CD14-positive monocyte (primary cell): ENCODE measurements at regions not wholly inside any gene's neighbourhood (a gene's known extent, or its start where the extent isn't known, plus 50 kb on each side); places are given as distances from the start of the nearest gene placed in this dataset.

ENCODE experiments used
- DNase-seq, 3 donors: peaks; one replicate each; pipeline ENCODE4 v3.0.0-alpha.2; 2011 to 2022
- H2AFZ ChIP-seq: 2 replicates; pipeline ENCODE4 v1.6.0; 2012; ENCODE audit warnings: mild to moderate bottlenecking, low read depth, low read length, inconsistent platforms; ENCODE audit not compliant: insufficient read depth, poor library complexity, severe bottlenecking
- H3K27ac ChIP-seq, 2 donors: 1 replicate in 1 of 2; 2 replicates in 1 of 2; pipeline ENCODE4 v1.5.1; 2012 to 2013; ENCODE audit warnings: low read length in 2 of 2, control low read depth in 1 of 2, inconsistent platforms in 1 of 2, low read depth in 1 of 2, mild to moderate bottlenecking in 1 of 2
- H3K27me3 ChIP-seq, 2 donors: one replicate each; pipeline versions ENCODE4 v1.6.0 to v1.6.1; 2011 to 2013; ENCODE audit warnings: low read length in 2 of 2; ENCODE audit not compliant: control insufficient read depth in 2 of 2, insufficient read depth in 2 of 2
- H3K36me3 ChIP-seq, 2 donors: replicated peaks in 1 of 2; 1 replicate in 1 of 2; 2 replicates in 1 of 2; pipeline versions ENCODE4 v1.5.1 to v1.6.1; 2012 to 2013; ENCODE audit warnings: low read length in 2 of 2, control low read depth in 1 of 2, inconsistent platforms in 1 of 2, mild to moderate bottlenecking in 1 of 2; ENCODE audit not compliant: insufficient read depth in 2 of 2, control insufficient read depth in 1 of 2
- H3K4me1 ChIP-seq, 2 donors: 1 replicate in 1 of 2; 2 replicates in 1 of 2; pipeline versions ENCODE4 v1.5.1 to v1.6.1; 2012 to 2013; ENCODE audit warnings: low read length in 2 of 2, control low read depth in 1 of 2, inconsistent platforms in 1 of 2, mild to moderate bottlenecking in 1 of 2, moderate library complexity in 1 of 2; ENCODE audit not compliant: insufficient read depth in 2 of 2, control insufficient read depth in 1 of 2
- H3K4me2 ChIP-seq: replicated peaks from 2 replicates; pipeline ENCODE3; 2012; ENCODE audit warnings: low read length, moderate library complexity, mild to moderate bottlenecking; ENCODE audit not compliant: poor library complexity, severe bottlenecking; ENCODE audit errors: extremely low read depth
- H3K4me3 ChIP-seq, 3 experiments: fragments of 200-600 bp in 1 of 3; sonication (generic) in 1 of 3; replicated peaks in 1 of 3; 1 replicate in 2 of 3; 2 replicates in 1 of 3; pipeline ENCODE4 v1.5.1; 2011 to 2013; ENCODE audit warnings: low read length in 3 of 3, mild to moderate bottlenecking in 3 of 3, control low read depth in 2 of 3, low read depth in 2 of 3, inconsistent platforms in 1 of 3, moderate library complexity in 1 of 3
- H3K79me2 ChIP-seq: 2 replicates; pipeline ENCODE4 v1.6.0; 2012; ENCODE audit warnings: mild to moderate bottlenecking, control low read depth, inconsistent platforms, low read length, moderate library complexity; ENCODE audit not compliant: insufficient read depth
- H3K9ac ChIP-seq: 2 replicates; pipeline ENCODE4 v1.6.0; 2017; ENCODE audit warnings: low read length, mild to moderate bottlenecking; ENCODE audit not compliant: insufficient read depth, poor library complexity, severe bottlenecking
- H3K9me3 ChIP-seq, 2 donors: replicated peaks in 1 of 2; 1 replicate in 1 of 2; 2 replicates in 1 of 2; pipeline versions ENCODE4 v1.5.1 to v1.6.1; 2012 to 2013; ENCODE audit warnings: low read length in 2 of 2, control low read depth in 1 of 2; ENCODE audit not compliant: control insufficient read depth in 1 of 2, insufficient read depth in 1 of 2
- H4K20me1 ChIP-seq: 2 replicates; pipeline ENCODE4 v1.6.0; 2012; ENCODE audit warnings: mild to moderate bottlenecking, low read length, control low read depth, moderate library complexity; ENCODE audit not compliant: insufficient read depth
- H3K27ac Mint-ChIP-seq, 7 donors: one replicate each; pipeline ENCODE4 v1.8.0; 2020; ENCODE audit warnings: mild to moderate bottlenecking in 7 of 7, mixed read lengths in 7 of 7, moderate library complexity in 6 of 7, inconsistent platforms in 2 of 7
- H3K27me3 Mint-ChIP-seq, 3 donors: one replicate each; pipeline ENCODE4 v1.8.0; 2021 to 2022; ENCODE audit warnings: low read depth in 3 of 3, mild to moderate bottlenecking in 3 of 3, mixed read lengths in 3 of 3, moderate library complexity in 3 of 3, inconsistent platforms in 1 of 3
- H3K36me3 Mint-ChIP-seq, 2 donors: one replicate each; pipeline ENCODE4 v1.8.0; 2020; ENCODE audit warnings: mixed read lengths in 2 of 2, inconsistent platforms in 1 of 2, mild to moderate bottlenecking in 1 of 2
- H3K4me1 Mint-ChIP-seq: one replicate; pipeline ENCODE4 v1.8.0; 2020; ENCODE audit warnings: mild to moderate bottlenecking, mixed read lengths
- H3K4me3 Mint-ChIP-seq, 2 donors: one replicate each; pipeline ENCODE4 v1.8.0; 2020; ENCODE audit warnings: mild to moderate bottlenecking in 2 of 2, mixed read lengths in 2 of 2, moderate library complexity in 1 of 2
- H3K9me3 Mint-ChIP-seq, 7 donors: one replicate each; pipeline ENCODE4 v1.8.0; 2020 to 2022; ENCODE audit warnings: mixed read lengths in 7 of 7, mild to moderate bottlenecking in 6 of 7, moderate library complexity in 6 of 7, inconsistent platforms in 2 of 7
- WGBS: methylation state at CpG from one replicate; pipeline ENCODE4 v1.1.5; 2013; ENCODE audit warnings: missing lambda C conversion rate; ENCODE audit not compliant: insufficient coverage; 5-methylcytosine and 5-hydroxymethylcytosine counted together
- intact Hi-C, 2 donors: fragments of 100-400 bp; cut with micrococcal nuclease; formaldehyde crosslinking; loops; one replicate each; pipeline versions ENCODE4 v1.15.0 to v1.15.1; 2023
- TF ChIP-seq, protein P1 (sequence below): fragments of 200-600 bp; IDR thresholded peaks from one replicate; pipeline ENCODE4 v1.8.0; 2022; ENCODE audit warnings: antibody characterized with exemption, mild to moderate bottlenecking

DNA sequence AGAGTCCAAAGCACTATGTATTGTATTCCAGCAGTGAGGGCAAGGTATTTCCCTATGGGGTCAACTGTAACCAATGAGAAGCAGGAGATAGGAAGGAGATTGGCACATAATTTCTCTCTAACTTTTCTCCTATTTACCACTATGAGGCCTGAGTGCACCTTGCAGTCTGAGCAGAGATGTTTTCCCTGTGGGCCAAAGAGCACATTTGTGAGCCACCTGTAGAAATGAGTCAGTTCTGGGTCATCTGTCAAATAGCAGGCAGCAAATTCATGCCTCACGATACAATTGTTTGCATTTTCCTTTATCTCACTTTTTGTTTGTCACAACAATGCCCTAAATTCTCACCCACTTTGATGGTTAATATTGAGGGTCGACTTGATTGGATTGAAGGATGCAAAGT, 547.2 kb upstream of the NCAM2 start:
- DNase-seq = no peak
- H3K27me3 ChIP-seq = no peaks in the 10 kb centered on the region
- Mint-ChIP-seq H3K4me1 (peaks cover 6% of the 10 kb centered on the region), H3K9me3 (peaks cover 0 to 8% (median 2%) of the 10 kb centered on the region in 7 donors), H3K4me3 (no peak overlapping the region), H3K36me3 (no peaks in the 10 kb centered on the region), H3K27ac (no peak overlapping the region), H3K27me3 (no peaks in the 10 kb centered on the region)
- H3K27ac ChIP-seq = no peak overlapping the region
- H3K9ac ChIP-seq = no peak overlapping the region
- WGBS = 40% methylated on average over 1 of the region's 2 CpGs
- intact Hi-C loops = no loop called here
- H3K9me3 ChIP-seq = no peaks in the 10 kb centered on the region
- peaks cover under 1 to 5% of the 10 kb centered on the region in 2 donors for H3K4me1 ChIP-seq
- H2AFZ ChIP-seq = no peak overlapping the region
- no peaks in the 10 kb centered on the region for H4K20me1 ChIP-seq
- no peak overlapping the region for H3K4me2 ChIP-seq
- no peaks in the 10 kb centered on the region for H3K36me3 ChIP-seq
- TF ChIP-seq, protein P1, sequence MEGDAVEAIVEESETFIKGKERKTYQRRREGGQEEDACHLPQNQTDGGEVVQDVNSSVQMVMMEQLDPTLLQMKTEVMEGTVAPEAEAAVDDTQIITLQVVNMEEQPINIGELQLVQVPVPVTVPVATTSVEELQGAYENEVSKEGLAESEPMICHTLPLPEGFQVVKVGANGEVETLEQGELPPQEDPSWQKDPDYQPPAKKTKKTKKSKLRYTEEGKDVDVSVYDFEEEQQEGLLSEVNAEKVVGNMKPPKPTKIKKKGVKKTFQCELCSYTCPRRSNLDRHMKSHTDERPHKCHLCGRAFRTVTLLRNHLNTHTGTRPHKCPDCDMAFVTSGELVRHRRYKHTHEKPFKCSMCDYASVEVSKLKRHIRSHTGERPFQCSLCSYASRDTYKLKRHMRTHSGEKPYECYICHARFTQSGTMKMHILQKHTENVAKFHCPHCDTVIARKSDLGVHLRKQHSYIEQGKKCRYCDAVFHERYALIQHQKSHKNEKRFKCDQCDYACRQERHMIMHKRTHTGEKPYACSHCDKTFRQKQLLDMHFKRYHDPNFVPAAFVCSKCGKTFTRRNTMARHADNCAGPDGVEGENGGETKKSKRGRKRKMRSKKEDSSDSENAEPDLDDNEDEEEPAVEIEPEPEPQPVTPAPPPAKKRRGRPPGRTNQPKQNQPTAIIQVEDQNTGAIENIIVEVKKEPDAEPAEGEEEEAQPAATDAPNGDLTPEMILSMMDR = no peak
- H3K79me2 ChIP-seq = no peaks in the 10 kb centered on the region
- H3K4me3 ChIP-seq = no peak overlapping the region

DNA sequence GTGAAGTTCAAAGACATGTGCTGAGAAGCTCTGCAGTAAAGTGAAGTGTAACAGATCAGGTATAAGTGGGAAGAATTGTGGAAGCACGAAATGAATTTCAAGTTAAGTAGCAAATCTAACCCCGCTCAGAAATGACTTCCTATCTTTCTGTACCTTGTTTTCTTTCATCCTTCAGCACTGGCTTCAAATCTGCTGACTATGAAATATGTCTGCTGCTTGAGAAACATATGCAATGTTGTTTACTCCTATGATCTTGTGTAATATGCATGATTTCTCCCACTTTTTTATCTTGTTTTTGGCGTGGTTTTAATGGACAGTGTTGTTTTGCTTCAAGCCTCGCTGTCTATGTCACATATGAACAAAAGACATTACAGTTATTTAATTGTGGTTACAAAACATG, 545.3 kb upstream of the NCAM2 start:
- no peaks in the 10 kb centered on the region for H3K27me3 Mint-ChIP-seq
- no peaks in the 10 kb centered on the region for H3K4me1 ChIP-seq
- no peaks in the 10 kb centered on the region for H3K36me3 Mint-ChIP-seq
- H3K79me2 ChIP-seq = no peaks in the 10 kb centered on the region
- WGBS = no CpG with 5 or more reads among the region's 4 CpGs
- H3K9me3 Mint-ChIP-seq = peaks cover 0 to 8% (median 2%) of the 10 kb centered on the region in 7 donors
- no peak for DNase-seq
- no peak overlapping the region for H3K27ac ChIP-seq
- no peaks in the 10 kb centered on the region for H3K4me1 Mint-ChIP-seq
- H3K4me3 ChIP-seq = no peak overlapping the region
- H3K27ac Mint-ChIP-seq = no peak overlapping the region
- H3K9ac ChIP-seq = no peak overlapping the region
- no peak overlapping the region for H2AFZ ChIP-seq
- intact Hi-C loops = no loop called here
- no peak overlapping the region for H3K4me3 Mint-ChIP-seq
- no peaks in the 10 kb centered on the region for H4K20me1 ChIP-seq
- TF ChIP-seq, protein P1 = no peak
- H3K27me3 ChIP-seq = no peaks in the 10 kb centered on the region
- H3K36me3 ChIP-seq = no peaks in the 10 kb centered on the region
- no peak overlapping the region for H3K4me2 ChIP-seq
- H3K9me3 ChIP-seq = no peaks in the 10 kb centered on the region
